ENCODE measurements at regions not wholly inside any gene's neighbourhood (a gene's known extent, or its start where the extent isn't known, plus 50 kb on each side); places are given as distances from the start of the nearest gene placed in this dataset.

- TF ChIP-seq, protein P1, sequence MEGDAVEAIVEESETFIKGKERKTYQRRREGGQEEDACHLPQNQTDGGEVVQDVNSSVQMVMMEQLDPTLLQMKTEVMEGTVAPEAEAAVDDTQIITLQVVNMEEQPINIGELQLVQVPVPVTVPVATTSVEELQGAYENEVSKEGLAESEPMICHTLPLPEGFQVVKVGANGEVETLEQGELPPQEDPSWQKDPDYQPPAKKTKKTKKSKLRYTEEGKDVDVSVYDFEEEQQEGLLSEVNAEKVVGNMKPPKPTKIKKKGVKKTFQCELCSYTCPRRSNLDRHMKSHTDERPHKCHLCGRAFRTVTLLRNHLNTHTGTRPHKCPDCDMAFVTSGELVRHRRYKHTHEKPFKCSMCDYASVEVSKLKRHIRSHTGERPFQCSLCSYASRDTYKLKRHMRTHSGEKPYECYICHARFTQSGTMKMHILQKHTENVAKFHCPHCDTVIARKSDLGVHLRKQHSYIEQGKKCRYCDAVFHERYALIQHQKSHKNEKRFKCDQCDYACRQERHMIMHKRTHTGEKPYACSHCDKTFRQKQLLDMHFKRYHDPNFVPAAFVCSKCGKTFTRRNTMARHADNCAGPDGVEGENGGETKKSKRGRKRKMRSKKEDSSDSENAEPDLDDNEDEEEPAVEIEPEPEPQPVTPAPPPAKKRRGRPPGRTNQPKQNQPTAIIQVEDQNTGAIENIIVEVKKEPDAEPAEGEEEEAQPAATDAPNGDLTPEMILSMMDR (conservative IDR thresholded peaks at IDR 0.05; ENCODE audit: low read depth, low read length), result no peak
- no peak for TF ChIP-seq RAD21 (IDR thresholded peaks at IDR 0.05; ENCODE audit: low read length)
- no peak for TF ChIP-seq ELK1 (IDR thresholded peaks at IDR 0.05; ENCODE audit: borderline replicate concordance, low read depth, low read length)
- TF ChIP-seq USF2 (IDR thresholded peaks at IDR 0.05; ENCODE audit: low read depth, low read length), result no peak
- no peak for TF ChIP-seq CEBPB (IDR thresholded peaks at IDR 0.05; ENCODE audit: low read depth, low read length)
- no peak for TF ChIP-seq MAFK (IDR thresholded peaks at IDR 0.05; ENCODE audit: low read depth, low read length)
- no peak for TF ChIP-seq NFE2L2 (IDR thresholded peaks at IDR 0.05; ENCODE audit: low read depth, low read length)
- no peak for TF ChIP-seq MXI1 (IDR thresholded peaks at IDR 0.05; ENCODE audit: borderline replicate concordance, low read depth, low read length)
- no peak for TF ChIP-seq SMC3 (IDR thresholded peaks at IDR 0.05; ENCODE audit: low read depth, low read length)
- no peak for TF ChIP-seq RCOR1 (IDR thresholded peaks at IDR 0.05; ENCODE audit: insufficient replicate concordance, low read length)
These were observed 994.0 kb upstream of the FAT3 start for GRCh38 chr11:91230647-91231046.

Measured in IMR-90 (cell line).